ENCODE measurements at regions not wholly inside any gene's neighbourhood (a gene's known extent, or its start where the extent isn't known, plus 50 kb on each side); places are given as distances from the start of the nearest gene placed in this dataset.

- no peak for TF ChIP-seq CTCF (IDR thresholded peaks at IDR 0.05)
- TF ChIP-seq POLR2AphosphoS5 (IDR thresholded peaks at IDR 0.05; ENCODE audit: low read depth, low read length): no peak
- no peak for TF ChIP-seq TCF7L2 (IDR thresholded peaks at IDR 0.05; ENCODE audit: low read depth, low read length)
- TF ChIP-seq REST (IDR thresholded peaks at IDR 0.05; ENCODE audit: insufficient read depth in 1 of 2, low read depth in 2 of 2, low read length in 1 of 2): no peak
These were observed 427.6 kb upstream of the SEMA6D start for GRCh38 chr15:47289656-47290055.
